ENCODE measurements at regions not wholly inside any gene's neighbourhood (a gene's known extent, or its start where the extent isn't known, plus 50 kb on each side); places are given as distances from the start of the nearest gene placed in this dataset.

DNA sequence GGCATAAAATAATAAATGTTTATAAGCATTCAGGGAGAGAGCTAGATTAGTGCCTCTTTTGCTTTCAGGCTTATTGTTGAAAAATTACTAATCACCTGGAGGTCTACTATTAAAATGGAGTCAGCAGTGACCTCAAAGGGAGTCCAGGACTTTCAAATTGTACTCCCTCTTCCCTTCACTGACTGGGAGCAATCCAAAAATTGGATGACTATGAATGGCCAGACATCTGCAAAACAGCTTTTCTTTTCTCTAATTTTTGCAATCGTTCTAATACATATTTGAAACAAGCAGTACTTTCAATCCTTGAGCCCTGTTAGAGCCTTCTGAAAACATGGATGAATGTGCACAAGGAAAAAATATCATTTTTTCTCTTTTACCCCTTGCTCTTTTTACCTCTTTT is 461.8 kb downstream of the TMEM232 start:
- 0% methylated on average over 1 of the region's 1 CpG for WGBS (ENCODE audit: insufficient coverage, insufficient replicate concordance, low lambda C conversion rate, missing lambda C conversion rate)
- H3K36me3 ChIP-seq (ENCODE audit: control insufficient read depth in 2 of 2, insufficient read depth in 2 of 2, low read length in 1 of 2): no peaks in the 10 kb centered on the region
- DNase-seq (ENCODE audit: low read depth, low spot score): no peak
- intact Hi-C loops (cut with micrococcal nuclease; ENCODE audit: unreplicated experiment): no loop called here
- TF ChIP-seq ETV6 (conservative IDR thresholded peaks at IDR 0.05 in 1 of 2, IDR thresholded peaks at IDR 0.05 in 1 of 2; ENCODE audit: borderline replicate concordance in 1 of 2, low read depth in 1 of 2): no peak
- TF ChIP-seq HDGF (IDR thresholded peaks at IDR 0.05): no peak
- TF ChIP-seq NFYA (IDR thresholded peaks at IDR 0.05; ENCODE audit: borderline replicate concordance, low read depth, low read length): no peak
- TF ChIP-seq PAX8 (IDR thresholded peaks at IDR 0.05): no peak
- no peak for TF ChIP-seq FOXM1 (IDR thresholded peaks at IDR 0.05; ENCODE audit: low read depth, low read length)
- no peak for TF ChIP-seq RAD51 (IDR thresholded peaks at IDR 0.05)
- TF ChIP-seq TCF7 (IDR thresholded peaks at IDR 0.05; ENCODE audit: borderline replicate concordance): no peak
- no peak for FAIRE-seq
- ChIA-PET POLR2A (no interaction called here), RAD21 (ENCODE audit: unreplicated experiment) (no interaction called here), SMC1A (ENCODE audit: uncharacterized antibody, unreplicated experiment) (no interaction called here), CTCF (no interaction called here)
- no peaks in the 10 kb centered on the region for H3K79me2 ChIP-seq (ENCODE audit: control insufficient read depth, insufficient read depth, low read length)
- in situ Hi-C loops (cut with MboI): no loop called here
- H3K27ac ChIP-seq (ENCODE audit: control insufficient read depth, insufficient read depth): no peak overlapping the region
- ATAC-seq: no peak
- BruUV-seq (replicated peaks): no TSS peak
- H3K9me3 ChIP-seq (replicated peaks; ENCODE audit: control insufficient read depth, insufficient read depth, low read length): no peaks in the 10 kb centered on the region
- H3K27me3 ChIP-seq (replicated peaks in 1 of 2; ENCODE audit: control insufficient read depth in 2 of 2, insufficient read depth in 2 of 2, low read length in 1 of 2): no peaks in the 10 kb centered on the region
- H2AFZ ChIP-seq (ENCODE audit: control insufficient read depth, low read depth, low read length): no peak overlapping the region
- H3K9ac ChIP-seq (ENCODE audit: control insufficient read depth, insufficient read depth, low read length): no peak overlapping the region
- no peaks in the 10 kb centered on the region for H3K4me1 ChIP-seq (ENCODE audit: control insufficient read depth, insufficient read depth, low read length)
- no peaks in the 10 kb centered on the region for H4K20me1 ChIP-seq (ENCODE audit: control insufficient read depth, insufficient read depth)
- no peak overlapping the region for H3K4me3 ChIP-seq
- no peak overlapping the region for H3K4me2 ChIP-seq (ENCODE audit: control insufficient read depth, insufficient read depth)

DNA sequence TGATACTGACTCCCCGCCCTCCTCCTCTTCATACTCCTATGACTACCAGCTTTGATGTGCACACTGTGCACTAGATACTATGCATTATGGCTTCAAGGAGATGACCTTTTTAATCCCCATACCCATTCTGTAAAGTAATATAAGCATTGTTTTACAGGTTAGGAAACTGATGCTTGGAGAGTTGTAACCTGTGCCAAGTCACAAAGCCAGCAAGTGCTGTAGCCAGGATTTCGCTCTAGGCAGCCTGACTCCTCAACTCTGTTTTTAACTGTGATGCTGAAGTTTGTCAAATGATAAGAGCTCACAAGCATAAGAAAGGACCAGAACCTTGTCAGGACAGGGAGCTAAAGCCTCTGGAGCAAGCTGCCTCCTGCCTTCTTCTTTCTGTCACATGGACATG is 461.3 kb downstream of the TMEM232 start:
- POLR2A ChIA-PET: no interaction called here
- no peak overlapping the region for H3K27ac ChIP-seq (ENCODE audit: control insufficient read depth, insufficient read depth)
- H3K4me1 ChIP-seq (ENCODE audit: control insufficient read depth, insufficient read depth, low read length): no peaks in the 10 kb centered on the region
- SMC1A ChIA-PET (ENCODE audit: uncharacterized antibody, unreplicated experiment): no interaction called here
- no peak for ATAC-seq
- no peaks in the 10 kb centered on the region for H3K79me2 ChIP-seq (ENCODE audit: control insufficient read depth, insufficient read depth, low read length)
- CTCF ChIA-PET: no interaction called here
- no peak for FAIRE-seq
- no TSS peak for BruUV-seq (replicated peaks)
- H3K4me3 ChIP-seq: no peak overlapping the region
- no peak overlapping the region for H2AFZ ChIP-seq (ENCODE audit: control insufficient read depth, low read depth, low read length)
- no peaks in the 10 kb centered on the region for H3K27me3 ChIP-seq (replicated peaks in 1 of 2; ENCODE audit: control insufficient read depth in 2 of 2, insufficient read depth in 2 of 2, low read length in 1 of 2)
- H3K9ac ChIP-seq (ENCODE audit: control insufficient read depth, insufficient read depth, low read length): no peak overlapping the region
- in situ Hi-C loops (cut with MboI): no loop called here
- intact Hi-C loops (cut with micrococcal nuclease; ENCODE audit: unreplicated experiment): no loop called here
- H3K36me3 ChIP-seq (ENCODE audit: control insufficient read depth in 2 of 2, insufficient read depth in 2 of 2, low read length in 1 of 2): no peaks in the 10 kb centered on the region
- DNase-seq (ENCODE audit: low read depth, low spot score): no peak
- no peaks in the 10 kb centered on the region for H3K9me3 ChIP-seq (replicated peaks; ENCODE audit: control insufficient read depth, insufficient read depth, low read length)
- RAD21 ChIA-PET (ENCODE audit: unreplicated experiment): no interaction called here
- no peak overlapping the region for H3K4me2 ChIP-seq (ENCODE audit: control insufficient read depth, insufficient read depth)
- no peaks in the 10 kb centered on the region for H4K20me1 ChIP-seq (ENCODE audit: control insufficient read depth, insufficient read depth)
- 0% methylated on average over 2 of the region's 2 CpGs for WGBS (ENCODE audit: insufficient coverage, insufficient replicate concordance, low lambda C conversion rate, missing lambda C conversion rate)
- TF ChIP-seq, protein P1, sequence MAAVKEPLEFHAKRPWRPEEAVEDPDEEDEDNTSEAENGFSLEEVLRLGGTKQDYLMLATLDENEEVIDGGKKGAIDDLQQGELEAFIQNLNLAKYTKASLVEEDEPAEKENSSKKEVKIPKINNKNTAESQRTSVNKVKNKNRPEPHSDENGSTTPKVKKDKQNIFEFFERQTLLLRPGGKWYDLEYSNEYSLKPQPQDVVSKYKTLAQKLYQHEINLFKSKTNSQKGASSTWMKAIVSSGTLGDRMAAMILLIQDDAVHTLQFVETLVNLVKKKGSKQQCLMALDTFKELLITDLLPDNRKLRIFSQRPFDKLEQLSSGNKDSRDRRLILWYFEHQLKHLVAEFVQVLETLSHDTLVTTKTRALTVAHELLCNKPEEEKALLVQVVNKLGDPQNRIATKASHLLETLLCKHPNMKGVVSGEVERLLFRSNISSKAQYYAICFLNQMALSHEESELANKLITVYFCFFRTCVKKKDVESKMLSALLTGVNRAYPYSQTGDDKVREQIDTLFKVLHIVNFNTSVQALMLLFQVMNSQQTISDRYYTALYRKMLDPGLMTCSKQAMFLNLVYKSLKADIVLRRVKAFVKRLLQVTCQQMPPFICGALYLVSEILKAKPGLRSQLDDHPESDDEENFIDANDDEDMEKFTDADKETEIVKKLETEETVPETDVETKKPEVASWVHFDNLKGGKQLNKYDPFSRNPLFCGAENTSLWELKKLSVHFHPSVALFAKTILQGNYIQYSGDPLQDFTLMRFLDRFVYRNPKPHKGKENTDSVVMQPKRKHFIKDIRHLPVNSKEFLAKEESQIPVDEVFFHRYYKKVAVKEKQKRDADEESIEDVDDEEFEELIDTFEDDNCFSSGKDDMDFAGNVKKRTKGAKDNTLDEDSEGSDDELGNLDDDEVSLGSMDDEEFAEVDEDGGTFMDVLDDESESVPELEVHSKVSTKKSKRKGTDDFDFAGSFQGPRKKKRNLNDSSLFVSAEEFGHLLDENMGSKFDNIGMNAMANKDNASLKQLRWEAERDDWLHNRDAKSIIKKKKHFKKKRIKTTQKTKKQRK (IDR thresholded peaks at IDR 0.05; ENCODE audit: low read depth, low read length): no peak
- TF ChIP-seq SP1 (IDR thresholded peaks at IDR 0.05; ENCODE audit: low read depth, low read length) (no peak), BACH1 (IDR thresholded peaks at IDR 0.05; ENCODE audit: borderline replicate concordance) (no peak), TARDBP (IDR thresholded peaks at IDR 0.05; ENCODE audit: borderline replicate concordance) (no peak), NR2F1 (conservative IDR thresholded peaks at IDR 0.05) (no peak)
- TF ChIP-seq, protein P2, sequence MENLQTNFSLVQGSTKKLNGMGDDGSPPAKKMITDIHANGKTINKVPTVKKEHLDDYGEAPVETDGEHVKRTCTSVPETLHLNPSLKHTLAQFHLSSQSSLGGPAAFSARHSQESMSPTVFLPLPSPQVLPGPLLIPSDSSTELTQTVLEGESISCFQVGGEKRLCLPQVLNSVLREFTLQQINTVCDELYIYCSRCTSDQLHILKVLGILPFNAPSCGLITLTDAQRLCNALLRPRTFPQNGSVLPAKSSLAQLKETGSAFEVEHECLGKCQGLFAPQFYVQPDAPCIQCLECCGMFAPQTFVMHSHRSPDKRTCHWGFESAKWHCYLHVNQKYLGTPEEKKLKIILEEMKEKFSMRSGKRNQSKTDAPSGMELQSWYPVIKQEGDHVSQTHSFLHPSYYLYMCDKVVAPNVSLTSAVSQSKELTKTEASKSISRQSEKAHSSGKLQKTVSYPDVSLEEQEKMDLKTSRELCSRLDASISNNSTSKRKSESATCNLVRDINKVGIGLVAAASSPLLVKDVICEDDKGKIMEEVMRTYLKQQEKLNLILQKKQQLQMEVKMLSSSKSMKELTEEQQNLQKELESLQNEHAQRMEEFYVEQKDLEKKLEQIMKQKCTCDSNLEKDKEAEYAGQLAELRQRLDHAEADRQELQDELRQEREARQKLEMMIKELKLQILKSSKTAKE (IDR thresholded peaks at IDR 0.05; ENCODE audit: low read depth, poor library complexity, severe bottlenecking): no peak

Data from GM12878 (cell line).